ENCODE measurements at regions not wholly inside any gene's neighbourhood (a gene's known extent, or its start where the extent isn't known, plus 50 kb on each side); places are given as distances from the start of the nearest gene placed in this dataset.
"Not testable (repeated sequence)": the region's sequence is repeated elsewhere in the genome, so short reads cannot be mapped to it uniquely, and the experiment has no call there.

GRCh38 chr10:101280511-101280910, 51.2 kb upstream of the LBX1 start:
- Mint-ChIP-seq H3K27me3 (ENCODE audit: low read depth) (peaks cover 35% of the 10 kb centered on the region), H3K4me1 (ENCODE audit: low read depth) (no peaks in the 10 kb centered on the region), H3K27ac (no peak overlapping the region), H3K36me3 (ENCODE audit: low read depth) (no peaks in the 10 kb centered on the region), H3K4me3 (no peak overlapping the region), H3K9me3 (no peaks in the 10 kb centered on the region)
- DNase-seq (ENCODE audit: low spot score): no peak

- H3K36me3 Mint-ChIP-seq (ENCODE audit: low read depth); H3K4me1 Mint-ChIP-seq (ENCODE audit: low read depth); DNase-seq (ENCODE audit: low spot score); H3K9me3 Mint-ChIP-seq; H3K4me3 Mint-ChIP-seq; H3K27ac Mint-ChIP-seq: not testable (repeated sequence)
- peaks cover 39% of the 10 kb centered on the region for H3K27me3 Mint-ChIP-seq (ENCODE audit: low read depth)
These were observed 51.7 kb upstream of the LBX1 start for GRCh38 chr10:101280921-101281320.

- Mint-ChIP-seq H3K4me3 (no peak overlapping the region), H3K27ac (no peak overlapping the region), H3K36me3 (ENCODE audit: low read depth) (no peaks in the 10 kb centered on the region), H3K27me3 (ENCODE audit: low read depth) (peaks cover 60% of the 10 kb centered on the region), H3K4me1 (ENCODE audit: low read depth) (no peaks in the 10 kb centered on the region), H3K9me3 (no peaks in the 10 kb centered on the region)
- no peak for DNase-seq (ENCODE audit: low spot score)
These were observed 53.7 kb upstream of the LBX1 start for GRCh38 chr10:101282947-101283346.

- Mint-ChIP-seq H3K4me1 (ENCODE audit: low read depth) (no peaks in the 10 kb centered on the region), H3K4me3 (no peak overlapping the region), H3K9me3 (no peaks in the 10 kb centered on the region), H3K36me3 (ENCODE audit: low read depth) (no peaks in the 10 kb centered on the region), H3K27ac (no peak overlapping the region), H3K27me3 (ENCODE audit: low read depth) (peaks cover 63% of the 10 kb centered on the region)
- DNase-seq (ENCODE audit: low spot score): no peak
These were observed 54.5 kb upstream of the LBX1 start for GRCh38 chr10:101283762-101284100.

- Mint-ChIP-seq H3K27ac (no peak overlapping the region), H3K4me3 (no peak overlapping the region), H3K9me3 (no peaks in the 10 kb centered on the region), H3K4me1 (ENCODE audit: low read depth) (no peaks in the 10 kb centered on the region), H3K36me3 (ENCODE audit: low read depth) (no peaks in the 10 kb centered on the region), H3K27me3 (ENCODE audit: low read depth) (peaks cover 64% of the 10 kb centered on the region)
- no peak for DNase-seq (ENCODE audit: low spot score)
These were observed 55.0 kb upstream of the LBX1 start for GRCh38 chr10:101284101-101284743.

GRCh38 chr10:101284744-101285463, 55.6 kb upstream of the LBX1 start:
- peaks cover 70% of the 10 kb centered on the region for H3K27me3 Mint-ChIP-seq (ENCODE audit: low read depth)
- H3K4me1 Mint-ChIP-seq (ENCODE audit: low read depth): no peaks in the 10 kb centered on the region
- no peak overlapping the region for H3K27ac Mint-ChIP-seq
- DNase-seq (ENCODE audit: low spot score): no peak
- H3K9me3 Mint-ChIP-seq: no peaks in the 10 kb centered on the region
- H3K36me3 Mint-ChIP-seq (ENCODE audit: low read depth): no peaks in the 10 kb centered on the region
- H3K4me3 Mint-ChIP-seq: no peak overlapping the region

GRCh38 chr10:101285519-101286070, 56.3 kb upstream of the LBX1 start:
- Mint-ChIP-seq H3K27me3 (ENCODE audit: low read depth) (peaks cover 77% of the 10 kb centered on the region), H3K27ac (no peak overlapping the region)

GRCh38 chr10:101286248-101287046, 57.2 kb upstream of the LBX1 start:
- Mint-ChIP-seq H3K27ac (no peak overlapping the region), H3K36me3 (ENCODE audit: low read depth) (no peaks in the 10 kb centered on the region), H3K4me3 (no peak overlapping the region), H3K4me1 (ENCODE audit: low read depth) (no peaks in the 10 kb centered on the region), H3K9me3 (no peaks in the 10 kb centered on the region), H3K27me3 (ENCODE audit: low read depth) (peaks cover 82% of the 10 kb centered on the region)
- DNase-seq (ENCODE audit: low spot score): no peak

More at GRCh38 chr10:101285519-101286070, 56.3 kb upstream of the LBX1 start:
- no peaks in the 10 kb centered on the region for H3K4me1 Mint-ChIP-seq (ENCODE audit: low read depth)
- no peaks in the 10 kb centered on the region for H3K36me3 Mint-ChIP-seq (ENCODE audit: low read depth)
- no peak for DNase-seq (ENCODE audit: low spot score)
- no peaks in the 10 kb centered on the region for H3K9me3 Mint-ChIP-seq
- H3K4me3 Mint-ChIP-seq: no peak overlapping the region

GRCh38 chr10:101287183-101287996, 58.1 kb upstream of the LBX1 start:
- Mint-ChIP-seq H3K27me3 (ENCODE audit: low read depth) (peaks cover 82% of the 10 kb centered on the region), H3K36me3 (ENCODE audit: low read depth) (no peaks in the 10 kb centered on the region), H3K9me3 (no peaks in the 10 kb centered on the region), H3K27ac (no peak overlapping the region), H3K4me3 (no peak overlapping the region), H3K4me1 (ENCODE audit: low read depth) (no peaks in the 10 kb centered on the region)
- no peak for DNase-seq (ENCODE audit: low spot score)

- no peak for DNase-seq (ENCODE audit: low spot score)
- peaks cover 81% of the 10 kb centered on the region for H3K27me3 Mint-ChIP-seq (ENCODE audit: low read depth)
- no peaks in the 10 kb centered on the region for H3K36me3 Mint-ChIP-seq (ENCODE audit: low read depth)
- no peaks in the 10 kb centered on the region for H3K4me1 Mint-ChIP-seq (ENCODE audit: low read depth)
- no peak overlapping the region for H3K27ac Mint-ChIP-seq
- no peak overlapping the region for H3K4me3 Mint-ChIP-seq
- H3K9me3 Mint-ChIP-seq: no peaks in the 10 kb centered on the region
These were observed 58.9 kb upstream of the LBX1 start for GRCh38 chr10:101287997-101288635.

GRCh38 chr10:101289541-101289940, 60.3 kb upstream of the LBX1 start:
- DNase-seq (ENCODE audit: low spot score): no peak
- H3K9me3 Mint-ChIP-seq: no peaks in the 10 kb centered on the region
- no peaks in the 10 kb centered on the region for H3K36me3 Mint-ChIP-seq (ENCODE audit: low read depth)
- H3K4me3 Mint-ChIP-seq: no peak overlapping the region
- no peak overlapping the region for H3K27ac Mint-ChIP-seq
- peaks cover 82% of the 10 kb centered on the region for H3K27me3 Mint-ChIP-seq (ENCODE audit: low read depth)
- no peaks in the 10 kb centered on the region for H3K4me1 Mint-ChIP-seq (ENCODE audit: low read depth)

- H3K27me3 Mint-ChIP-seq (ENCODE audit: low read depth): peaks cover 79% of the 10 kb centered on the region
- no peak overlapping the region for H3K27ac Mint-ChIP-seq
- no peak overlapping the region for H3K4me3 Mint-ChIP-seq
- no peaks in the 10 kb centered on the region for H3K9me3 Mint-ChIP-seq
- no peaks in the 10 kb centered on the region for H3K4me1 Mint-ChIP-seq (ENCODE audit: low read depth)
- no peaks in the 10 kb centered on the region for H3K36me3 Mint-ChIP-seq (ENCODE audit: low read depth)
- no peak for DNase-seq (ENCODE audit: low spot score)
These were observed 61.2 kb upstream of the LBX1 start for GRCh38 chr10:101290431-101290830.

- no peak overlapping the region for H3K27ac Mint-ChIP-seq
- H3K4me1 Mint-ChIP-seq (ENCODE audit: low read depth): no peaks in the 10 kb centered on the region
- H3K9me3 Mint-ChIP-seq: no peaks in the 10 kb centered on the region
- no peaks in the 10 kb centered on the region for H3K36me3 Mint-ChIP-seq (ENCODE audit: low read depth)
- no peak overlapping the region for H3K4me3 Mint-ChIP-seq
- peaks cover 79% of the 10 kb centered on the region for H3K27me3 Mint-ChIP-seq (ENCODE audit: low read depth)
- DNase-seq (ENCODE audit: low spot score): no peak
These were observed 61.6 kb upstream of the LBX1 start for GRCh38 chr10:101290881-101291280.
